ENCODE measurements at regions not wholly inside any gene's neighbourhood (a gene's known extent, or its start where the extent isn't known, plus 50 kb on each side); places are given as distances from the start of the nearest gene placed in this dataset.

- H3K9ac ChIP-seq (ENCODE audit: control insufficient read depth, extremely low read depth, insufficient read depth, low read length): no peak overlapping the region
- dilution Hi-C loops (cut with MboI; ENCODE audit: extremely low pct_ligation_motif_present, low sequenced_read_pairs): no loop called here
- H3K4me1 ChIP-seq (ENCODE audit: control insufficient read depth, extremely low read depth, insufficient read depth, low read length): no peaks in the 10 kb centered on the region
- no peak for FAIRE-seq
- TF ChIP-seq EZH2 (IDR thresholded peaks at IDR 0.05; ENCODE audit: low read length) (no peak), CTCF (optimal IDR thresholded peaks at IDR 0.05 in 1 of 3, IDR thresholded peaks at IDR 0.05 in 1 of 3, conservative IDR thresholded peaks at IDR 0.05 in 1 of 3; ENCODE audit: extremely low read depth in 1 of 3, insufficient read depth in 2 of 3, low read length in 3 of 3) (no peak)
- no peaks in the 10 kb centered on the region for H3K36me3 ChIP-seq (ENCODE audit: control insufficient read depth in 2 of 2, extremely low read depth in 1 of 2, insufficient read depth in 2 of 2, low read length in 2 of 2)
- no peak overlapping the region for H3K4me3 ChIP-seq (ENCODE audit: control insufficient read depth in 2 of 3, extremely low read depth in 1 of 3, insufficient read depth in 2 of 3, low read depth in 1 of 3, low read length in 3 of 3)
- no peaks in the 10 kb centered on the region for H3K9me1 ChIP-seq (ENCODE audit: control insufficient read depth, extremely low read depth, insufficient read depth, low read length)
- no peak overlapping the region for H3K27ac ChIP-seq (ENCODE audit: control insufficient read depth, insufficient read depth, low read length)
- H3K79me2 ChIP-seq (ENCODE audit: control insufficient read depth, insufficient read depth, low read length): no peaks in the 10 kb centered on the region
- H2AFZ ChIP-seq (ENCODE audit: control insufficient read depth, low read length): no peak overlapping the region
- no peaks in the 10 kb centered on the region for H3K27me3 ChIP-seq (ENCODE audit: control insufficient read depth, extremely low read depth, insufficient read depth, low read length)
- no peak for DNase-seq (ENCODE audit: low read depth, low spot score)
- H4K20me1 ChIP-seq (ENCODE audit: control insufficient read depth, extremely low read depth, insufficient read depth, low read length): no peaks in the 10 kb centered on the region
- no peak overlapping the region for H3K4me2 ChIP-seq (ENCODE audit: control insufficient read depth, extremely low read depth, insufficient read depth, low read depth, low read length)
- no peaks in the 10 kb centered on the region for H3K9me3 ChIP-seq (ENCODE audit: control insufficient read depth, low read depth, low read length)
Observed at GRCh38 chr10:44260286-44260928, 124.5 kb downstream of the CXCL12 start.

- Histone ChIP-seq H3K27ac (ENCODE audit: control insufficient read depth, insufficient read depth, low read length) (no peak overlapping the region), H3K4me3 (ENCODE audit: control insufficient read depth in 2 of 3, extremely low read depth in 1 of 3, insufficient read depth in 2 of 3, low read depth in 1 of 3, low read length in 3 of 3) (no peak overlapping the region), H3K79me2 (ENCODE audit: control insufficient read depth, insufficient read depth, low read length) (no peaks in the 10 kb centered on the region), H3K9me1 (ENCODE audit: control insufficient read depth, extremely low read depth, insufficient read depth, low read length) (no peaks in the 10 kb centered on the region), H2AFZ (ENCODE audit: control insufficient read depth, low read length) (no peak overlapping the region), H3K4me1 (ENCODE audit: control insufficient read depth, extremely low read depth, insufficient read depth, low read length) (no peaks in the 10 kb centered on the region), H3K9me3 (ENCODE audit: control insufficient read depth, low read depth, low read length) (no peaks in the 10 kb centered on the region), H3K4me2 (ENCODE audit: control insufficient read depth, extremely low read depth, insufficient read depth, low read depth, low read length) (no peak overlapping the region), H3K36me3 (ENCODE audit: control insufficient read depth in 2 of 2, extremely low read depth in 1 of 2, insufficient read depth in 2 of 2, low read length in 2 of 2) (no peaks in the 10 kb centered on the region), H4K20me1 (ENCODE audit: control insufficient read depth, extremely low read depth, insufficient read depth, low read length) (no peaks in the 10 kb centered on the region), H3K27me3 (ENCODE audit: control insufficient read depth, extremely low read depth, insufficient read depth, low read length) (no peaks in the 10 kb centered on the region), H3K9ac (ENCODE audit: control insufficient read depth, extremely low read depth, insufficient read depth, low read length) (no peak overlapping the region)
- DNase-seq (ENCODE audit: low read depth, low spot score) (no peak), FAIRE-seq (no peak)
- TF ChIP-seq EZH2 (IDR thresholded peaks at IDR 0.05; ENCODE audit: low read length) (no peak), CTCF (optimal IDR thresholded peaks at IDR 0.05 in 1 of 3, IDR thresholded peaks at IDR 0.05 in 1 of 3, conservative IDR thresholded peaks at IDR 0.05 in 1 of 3; ENCODE audit: extremely low read depth in 1 of 3, insufficient read depth in 2 of 3, low read length in 3 of 3) (no peak)
- dilution Hi-C loops (cut with MboI; ENCODE audit: extremely low pct_ligation_motif_present, low sequenced_read_pairs): no loop called here
Observed at GRCh38 chr10:44259090-44259874, 125.6 kb downstream of the CXCL12 start.
